ENCODE measurements at regions not wholly inside any gene's neighbourhood (a gene's known extent, or its start where the extent isn't known, plus 50 kb on each side); places are given as distances from the start of the nearest gene placed in this dataset.

DNA sequence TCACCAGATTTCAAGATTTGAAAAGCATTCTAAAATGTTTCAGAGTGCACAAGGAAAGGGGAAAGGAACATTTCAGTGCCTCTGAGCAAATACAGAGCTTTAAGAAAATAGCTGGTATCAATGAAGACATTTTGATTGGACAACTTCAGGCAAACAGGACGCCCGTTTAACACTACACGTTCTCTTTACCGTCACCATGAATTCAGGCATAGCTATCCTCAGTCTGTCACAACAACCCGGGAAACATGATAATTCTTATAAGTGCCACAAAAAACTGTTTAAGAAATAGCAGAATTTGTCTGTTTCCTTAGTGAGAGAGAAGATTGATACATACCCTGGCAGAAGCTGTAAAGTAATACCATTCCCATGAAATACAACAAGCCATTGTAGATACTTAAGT, 392.4 kb upstream of the PDE4D start (continued):
- TF ChIP-seq, protein P1, sequence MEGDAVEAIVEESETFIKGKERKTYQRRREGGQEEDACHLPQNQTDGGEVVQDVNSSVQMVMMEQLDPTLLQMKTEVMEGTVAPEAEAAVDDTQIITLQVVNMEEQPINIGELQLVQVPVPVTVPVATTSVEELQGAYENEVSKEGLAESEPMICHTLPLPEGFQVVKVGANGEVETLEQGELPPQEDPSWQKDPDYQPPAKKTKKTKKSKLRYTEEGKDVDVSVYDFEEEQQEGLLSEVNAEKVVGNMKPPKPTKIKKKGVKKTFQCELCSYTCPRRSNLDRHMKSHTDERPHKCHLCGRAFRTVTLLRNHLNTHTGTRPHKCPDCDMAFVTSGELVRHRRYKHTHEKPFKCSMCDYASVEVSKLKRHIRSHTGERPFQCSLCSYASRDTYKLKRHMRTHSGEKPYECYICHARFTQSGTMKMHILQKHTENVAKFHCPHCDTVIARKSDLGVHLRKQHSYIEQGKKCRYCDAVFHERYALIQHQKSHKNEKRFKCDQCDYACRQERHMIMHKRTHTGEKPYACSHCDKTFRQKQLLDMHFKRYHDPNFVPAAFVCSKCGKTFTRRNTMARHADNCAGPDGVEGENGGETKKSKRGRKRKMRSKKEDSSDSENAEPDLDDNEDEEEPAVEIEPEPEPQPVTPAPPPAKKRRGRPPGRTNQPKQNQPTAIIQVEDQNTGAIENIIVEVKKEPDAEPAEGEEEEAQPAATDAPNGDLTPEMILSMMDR (IDR thresholded peaks at IDR 0.05; ENCODE audit: low read depth, low read length, missing input control), result no peak
- TF ChIP-seq GABPA (IDR thresholded peaks at IDR 0.05 in 1 of 2, conservative IDR thresholded peaks at IDR 0.05 in 1 of 2), result no peak

DNA sequence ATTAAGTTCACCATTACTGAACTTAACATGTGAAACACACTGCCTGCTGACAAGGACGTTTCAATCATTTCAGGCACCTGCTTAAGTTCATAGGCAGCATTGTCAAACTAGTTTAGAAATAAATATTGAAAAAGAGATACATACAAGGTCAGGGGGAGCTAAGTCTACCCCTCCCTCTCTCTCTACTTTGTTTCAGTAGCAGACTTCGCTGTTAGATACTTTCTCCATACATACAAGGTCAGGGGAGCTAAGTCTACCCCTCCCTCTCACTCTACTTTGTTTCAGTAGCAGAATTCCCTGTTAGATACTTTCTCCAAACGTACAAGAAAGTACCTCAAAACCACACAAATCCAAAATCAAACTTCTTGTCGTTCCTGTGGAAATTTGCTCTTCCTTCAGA, 387.4 kb upstream of the PDE4D start:
- Histone ChIP-seq H3K4me3 (ENCODE audit: low read depth in 1 of 3, low read length in 3 of 3) (no peak overlapping the region), H3K4me1 (ENCODE audit: control insufficient read depth in 4 of 4, insufficient read depth in 4 of 4, low read length in 3 of 4) (no peaks in the 10 kb centered on the region), H3K27ac (ENCODE audit: low read depth in 1 of 2, low read length in 2 of 2) (no peak overlapping the region), H3K9ac (ENCODE audit: low read depth in 1 of 2, low read length in 2 of 2) (no peak overlapping the region), H3K9me3 (ENCODE audit: control insufficient read depth in 4 of 4, low read length in 3 of 4) (no peaks in the 10 kb centered on the region), H3K27me3 (ENCODE audit: control insufficient read depth in 4 of 4, insufficient read depth in 4 of 4, low read length in 3 of 4) (no peaks in the 10 kb centered on the region), H3K36me3 (ENCODE audit: control insufficient read depth in 4 of 4, insufficient read depth in 3 of 4, low read depth in 1 of 4, low read length in 3 of 4) (no peaks in the 10 kb centered on the region)
- TF ChIP-seq FOXA1 (IDR thresholded peaks at IDR 0.05) (no peak), EGR1 (IDR thresholded peaks at IDR 0.05; ENCODE audit: low read depth in 2 of 2) (no peak), JUND (IDR thresholded peaks at IDR 0.05) (no peak)
- TF ChIP-seq, protein P2, sequence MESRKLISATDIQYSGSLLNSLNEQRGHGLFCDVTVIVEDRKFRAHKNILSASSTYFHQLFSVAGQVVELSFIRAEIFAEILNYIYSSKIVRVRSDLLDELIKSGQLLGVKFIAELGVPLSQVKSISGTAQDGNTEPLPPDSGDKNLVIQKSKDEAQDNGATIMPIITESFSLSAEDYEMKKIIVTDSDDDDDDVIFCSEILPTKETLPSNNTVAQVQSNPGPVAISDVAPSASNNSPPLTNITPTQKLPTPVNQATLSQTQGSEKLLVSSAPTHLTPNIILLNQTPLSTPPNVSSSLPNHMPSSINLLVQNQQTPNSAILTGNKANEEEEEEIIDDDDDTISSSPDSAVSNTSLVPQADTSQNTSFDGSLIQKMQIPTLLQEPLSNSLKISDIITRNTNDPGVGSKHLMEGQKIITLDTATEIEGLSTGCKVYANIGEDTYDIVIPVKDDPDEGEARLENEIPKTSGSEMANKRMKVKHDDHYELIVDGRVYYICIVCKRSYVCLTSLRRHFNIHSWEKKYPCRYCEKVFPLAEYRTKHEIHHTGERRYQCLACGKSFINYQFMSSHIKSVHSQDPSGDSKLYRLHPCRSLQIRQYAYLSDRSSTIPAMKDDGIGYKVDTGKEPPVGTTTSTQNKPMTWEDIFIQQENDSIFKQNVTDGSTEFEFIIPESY (IDR thresholded peaks at IDR 0.05), result no peak
- no peak for DNase-seq (ENCODE audit: low spot score)
- 62% methylated on average over 4 of the region's 4 CpGs for WGBS

DNA sequence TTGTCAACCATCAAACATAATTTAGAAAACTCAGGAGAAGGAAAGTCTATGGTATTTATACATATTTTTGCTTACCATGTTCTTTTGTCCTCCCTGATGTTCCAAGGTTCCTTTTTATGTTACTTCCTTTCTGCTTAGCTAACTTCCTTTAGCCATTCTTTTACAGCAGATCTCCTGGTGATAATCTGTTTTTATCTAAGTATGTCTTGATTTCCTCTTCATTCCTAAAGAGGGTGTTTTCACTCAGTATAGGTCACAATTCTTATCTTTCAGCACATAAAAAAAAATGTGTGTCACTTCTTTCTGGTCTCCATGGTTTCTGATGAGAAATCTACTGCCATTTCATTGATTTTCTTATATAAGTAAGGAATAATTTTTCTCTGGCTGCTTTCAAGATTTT, 384.4 kb upstream of the PDE4D start:
- Histone ChIP-seq H3K27me3 (ENCODE audit: control insufficient read depth in 4 of 4, insufficient read depth in 4 of 4, low read length in 3 of 4) (no peaks in the 10 kb centered on the region), H3K4me1 (ENCODE audit: control insufficient read depth in 4 of 4, insufficient read depth in 4 of 4, low read length in 3 of 4) (no peaks in the 10 kb centered on the region), H3K36me3 (ENCODE audit: control insufficient read depth in 4 of 4, insufficient read depth in 3 of 4, low read depth in 1 of 4, low read length in 3 of 4) (no peaks in the 10 kb centered on the region), H3K27ac (ENCODE audit: low read depth in 1 of 2, low read length in 2 of 2) (no peak overlapping the region), H3K9ac (ENCODE audit: low read depth in 1 of 2, low read length in 2 of 2) (no peak overlapping the region), H3K4me3 (ENCODE audit: low read depth in 1 of 3, low read length in 3 of 3) (no peak overlapping the region), H3K9me3 (ENCODE audit: control insufficient read depth in 4 of 4, low read length in 3 of 4) (no peaks in the 10 kb centered on the region)
- no peak for DNase-seq (ENCODE audit: low spot score)
- TF ChIP-seq, protein P1 (IDR thresholded peaks at IDR 0.05; ENCODE audit: low read depth, low read length, missing input control), result no peak
- TF ChIP-seq, protein P3, sequence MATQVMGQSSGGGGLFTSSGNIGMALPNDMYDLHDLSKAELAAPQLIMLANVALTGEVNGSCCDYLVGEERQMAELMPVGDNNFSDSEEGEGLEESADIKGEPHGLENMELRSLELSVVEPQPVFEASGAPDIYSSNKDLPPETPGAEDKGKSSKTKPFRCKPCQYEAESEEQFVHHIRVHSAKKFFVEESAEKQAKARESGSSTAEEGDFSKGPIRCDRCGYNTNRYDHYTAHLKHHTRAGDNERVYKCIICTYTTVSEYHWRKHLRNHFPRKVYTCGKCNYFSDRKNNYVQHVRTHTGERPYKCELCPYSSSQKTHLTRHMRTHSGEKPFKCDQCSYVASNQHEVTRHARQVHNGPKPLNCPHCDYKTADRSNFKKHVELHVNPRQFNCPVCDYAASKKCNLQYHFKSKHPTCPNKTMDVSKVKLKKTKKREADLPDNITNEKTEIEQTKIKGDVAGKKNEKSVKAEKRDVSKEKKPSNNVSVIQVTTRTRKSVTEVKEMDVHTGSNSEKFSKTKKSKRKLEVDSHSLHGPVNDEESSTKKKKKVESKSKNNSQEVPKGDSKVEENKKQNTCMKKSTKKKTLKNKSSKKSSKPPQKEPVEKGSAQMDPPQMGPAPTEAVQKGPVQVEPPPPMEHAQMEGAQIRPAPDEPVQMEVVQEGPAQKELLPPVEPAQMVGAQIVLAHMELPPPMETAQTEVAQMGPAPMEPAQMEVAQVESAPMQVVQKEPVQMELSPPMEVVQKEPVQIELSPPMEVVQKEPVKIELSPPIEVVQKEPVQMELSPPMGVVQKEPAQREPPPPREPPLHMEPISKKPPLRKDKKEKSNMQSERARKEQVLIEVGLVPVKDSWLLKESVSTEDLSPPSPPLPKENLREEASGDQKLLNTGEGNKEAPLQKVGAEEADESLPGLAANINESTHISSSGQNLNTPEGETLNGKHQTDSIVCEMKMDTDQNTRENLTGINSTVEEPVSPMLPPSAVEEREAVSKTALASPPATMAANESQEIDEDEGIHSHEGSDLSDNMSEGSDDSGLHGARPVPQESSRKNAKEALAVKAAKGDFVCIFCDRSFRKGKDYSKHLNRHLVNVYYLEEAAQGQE (IDR thresholded peaks at IDR 0.05), result no peak

Data from liver (tissue), 8 donors.